ENCODE measurements at regions not wholly inside any gene's neighbourhood (a gene's known extent, or its start where the extent isn't known, plus 50 kb on each side); places are given as distances from the start of the nearest gene placed in this dataset.

- TF ChIP-seq POLR2A (IDR thresholded peaks at IDR 0.05) = no peak
- TF ChIP-seq, protein P1, sequence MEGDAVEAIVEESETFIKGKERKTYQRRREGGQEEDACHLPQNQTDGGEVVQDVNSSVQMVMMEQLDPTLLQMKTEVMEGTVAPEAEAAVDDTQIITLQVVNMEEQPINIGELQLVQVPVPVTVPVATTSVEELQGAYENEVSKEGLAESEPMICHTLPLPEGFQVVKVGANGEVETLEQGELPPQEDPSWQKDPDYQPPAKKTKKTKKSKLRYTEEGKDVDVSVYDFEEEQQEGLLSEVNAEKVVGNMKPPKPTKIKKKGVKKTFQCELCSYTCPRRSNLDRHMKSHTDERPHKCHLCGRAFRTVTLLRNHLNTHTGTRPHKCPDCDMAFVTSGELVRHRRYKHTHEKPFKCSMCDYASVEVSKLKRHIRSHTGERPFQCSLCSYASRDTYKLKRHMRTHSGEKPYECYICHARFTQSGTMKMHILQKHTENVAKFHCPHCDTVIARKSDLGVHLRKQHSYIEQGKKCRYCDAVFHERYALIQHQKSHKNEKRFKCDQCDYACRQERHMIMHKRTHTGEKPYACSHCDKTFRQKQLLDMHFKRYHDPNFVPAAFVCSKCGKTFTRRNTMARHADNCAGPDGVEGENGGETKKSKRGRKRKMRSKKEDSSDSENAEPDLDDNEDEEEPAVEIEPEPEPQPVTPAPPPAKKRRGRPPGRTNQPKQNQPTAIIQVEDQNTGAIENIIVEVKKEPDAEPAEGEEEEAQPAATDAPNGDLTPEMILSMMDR (IDR thresholded peaks at IDR 0.05) = no peak
These were observed 211.1 kb upstream of the TSHZ3 start for GRCh38 chr19:31560086-31561060.

All from upper lobe of left lung (tissue), 4 donors.